HL-60/S4 treated with retinoic acid at 250 ng/mL for 4 days and 3 days (cell line): ENCODE measurements at regions not wholly inside any gene's neighbourhood (a gene's known extent, or its start where the extent isn't known, plus 50 kb on each side); places are given as distances from the start of the nearest gene placed in this dataset.
"Not testable (repeated sequence)": the region's sequence is repeated elsewhere in the genome, so short reads cannot be mapped to it uniquely, and the experiment has no call there.

Source experiments
- in situ Hi-C: fragments of 300-500 bp; cut with MboI; formaldehyde crosslinking; loops from 2 replicates; pipeline ENCODE4 v1.7.0; 2022; ENCODE audit warnings: low sequenced_read_pairs

GRCh38 chr22:19599626-19600243, 75.5 kb upstream of the CLDN5 start:
- in situ Hi-C loops, result no loop called here

DNA sequence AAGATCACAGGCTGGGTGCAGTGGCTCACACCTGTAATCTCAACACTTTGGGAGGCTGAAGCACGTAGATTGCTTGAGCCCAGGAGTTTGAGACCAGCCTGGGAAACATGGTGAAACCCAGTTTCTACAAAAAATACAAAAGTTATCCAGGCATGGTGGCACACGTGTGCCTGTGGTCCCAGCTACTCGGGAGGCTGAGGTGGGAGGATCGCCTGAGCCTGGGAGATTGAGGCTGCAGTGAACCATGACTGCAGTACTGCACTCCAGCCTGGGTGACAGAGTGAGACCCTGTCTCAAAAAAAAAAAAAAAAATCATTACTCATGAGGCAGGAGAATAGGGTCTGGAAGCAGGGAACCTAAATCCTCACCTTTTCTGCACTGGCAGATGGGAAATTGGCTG, 79.1 kb upstream of the CLDN5 start:
- in situ Hi-C loops, result not testable (repeated sequence)

DNA sequence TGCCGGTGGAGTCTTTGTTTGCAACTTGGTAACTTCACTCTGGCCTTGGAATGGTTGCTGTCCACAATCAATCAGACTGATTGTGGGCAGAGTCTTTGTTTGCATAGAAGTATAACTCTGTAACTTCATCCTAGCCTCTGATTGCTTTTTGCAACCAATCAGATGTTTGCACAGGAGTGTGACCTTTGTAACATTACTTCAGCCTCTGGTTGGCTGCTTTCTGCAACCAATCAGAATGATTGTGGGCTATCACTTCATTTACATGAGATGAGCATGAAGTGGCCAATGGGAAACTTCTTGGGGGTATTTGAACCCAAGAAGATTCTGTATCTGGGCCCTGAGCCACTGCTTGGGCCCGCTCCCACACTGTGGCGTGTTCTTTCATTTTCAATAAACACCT, 79.6 kb upstream of the CLDN5 start:
- in situ Hi-C loops, result no loop called here

DNA sequence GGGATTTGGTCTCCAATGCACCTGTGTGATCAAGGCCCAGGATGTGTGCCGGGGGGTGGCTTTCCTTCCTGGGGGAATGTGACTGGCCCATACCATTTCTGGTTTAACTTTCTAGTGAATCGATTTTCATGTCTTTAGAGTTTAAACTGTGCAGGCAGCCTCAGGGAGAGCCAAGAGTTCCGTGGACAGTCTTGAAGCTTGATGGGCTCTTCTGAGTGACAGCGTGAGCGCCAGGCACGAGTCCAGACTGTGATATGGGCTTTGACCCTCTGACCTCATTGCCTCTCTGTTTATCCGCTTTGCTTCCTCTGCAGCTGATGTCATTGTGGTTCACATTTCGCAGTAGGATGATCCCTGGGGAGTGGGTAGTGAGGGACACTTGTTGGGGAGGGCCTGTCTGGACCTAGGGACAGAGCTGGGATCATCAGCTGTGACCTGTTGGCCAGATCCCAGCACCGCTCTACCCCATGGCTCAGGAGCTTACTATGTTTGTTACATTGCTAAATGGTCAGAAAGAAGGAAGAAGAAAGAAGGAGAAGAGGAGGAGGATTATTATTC, 80.6 kb upstream of the CLDN5 start:
- in situ Hi-C loops, result no loop called here

DNA sequence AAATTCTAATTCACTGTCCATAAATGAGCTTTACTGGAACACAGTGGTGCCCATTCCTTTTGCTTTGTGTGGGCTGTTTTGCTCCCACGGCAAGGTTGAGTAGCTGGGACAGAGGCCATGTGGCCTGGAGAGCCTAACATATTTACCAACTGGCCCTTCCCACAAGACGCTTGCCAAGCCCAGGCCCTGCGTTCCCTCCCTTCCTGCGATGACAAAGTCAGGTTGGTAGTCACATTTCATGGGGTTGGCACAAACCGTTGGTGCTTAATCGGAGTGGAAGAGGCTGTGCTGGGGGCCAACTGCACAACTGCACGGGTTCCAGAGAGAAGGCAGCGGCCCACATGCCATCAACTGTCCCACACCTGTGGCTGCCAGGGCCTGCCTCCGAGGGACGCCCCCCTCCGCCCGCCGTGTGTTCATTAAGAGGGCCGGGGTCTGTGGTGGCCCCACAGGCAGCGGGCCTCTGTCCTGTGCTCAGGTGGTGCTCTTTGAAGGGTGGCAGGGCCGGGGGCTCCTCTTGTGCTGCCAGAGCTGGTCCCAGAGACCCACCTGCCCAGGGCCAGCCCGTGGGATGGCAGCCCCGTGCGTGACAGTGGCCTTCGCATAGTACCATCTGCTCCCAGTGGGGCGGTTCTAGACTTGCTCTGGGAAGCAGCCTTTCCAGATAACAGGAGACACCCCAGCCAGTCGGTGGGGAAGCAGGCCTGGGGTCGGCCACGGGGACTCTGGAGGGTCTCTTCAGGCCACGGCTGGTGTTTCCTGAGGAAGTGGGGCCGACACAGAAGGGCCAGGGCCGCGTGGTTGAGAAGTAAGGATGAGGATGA, 81.5 kb upstream of the CLDN5 start:
- in situ Hi-C loops, result no loop called here

DNA sequence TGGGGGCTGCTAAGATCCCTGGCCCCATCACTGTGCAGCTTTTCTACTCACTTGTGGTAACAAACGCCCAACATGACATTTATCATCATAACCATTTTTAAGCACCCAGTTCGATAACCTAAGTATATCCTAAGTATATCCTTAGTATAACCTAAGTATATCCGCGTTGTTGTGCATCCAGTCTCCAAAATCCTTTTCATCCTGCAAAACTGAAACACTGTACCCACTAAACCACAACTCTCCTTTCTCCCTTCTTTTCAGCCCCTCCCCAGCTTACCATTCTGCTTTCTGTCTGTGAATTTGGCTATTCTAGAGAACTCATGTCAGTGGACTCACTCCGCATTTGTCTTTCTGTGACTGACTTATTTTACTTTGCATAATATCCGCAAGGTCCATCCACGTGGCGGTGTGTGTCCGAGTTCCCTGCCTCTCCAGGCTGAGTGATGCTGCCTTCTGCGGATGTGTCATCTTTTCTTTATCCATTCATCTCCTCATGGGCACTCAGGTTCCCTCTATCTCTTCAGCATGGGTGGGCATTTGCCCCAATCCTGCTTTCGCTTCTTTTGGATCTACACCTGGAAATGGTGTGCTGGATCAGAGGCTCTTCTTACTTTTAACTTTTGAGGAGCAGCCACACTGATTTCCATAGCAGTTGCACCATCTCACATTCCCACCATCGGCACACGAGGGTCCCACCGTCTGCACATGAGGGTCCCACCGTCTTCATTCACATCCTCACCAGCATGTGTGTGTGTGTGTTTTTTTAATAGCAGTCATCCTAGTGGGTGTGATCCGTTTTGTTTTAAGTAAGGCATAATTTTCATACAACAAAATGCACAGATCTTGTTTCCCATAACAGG, 82.4 kb upstream of the CLDN5 start:
- in situ Hi-C loops, result no loop called here

- in situ Hi-C loops, result no loop called here
Observed at GRCh38 chr22:19607192-19608002, 83.2 kb upstream of the CLDN5 start.

DNA sequence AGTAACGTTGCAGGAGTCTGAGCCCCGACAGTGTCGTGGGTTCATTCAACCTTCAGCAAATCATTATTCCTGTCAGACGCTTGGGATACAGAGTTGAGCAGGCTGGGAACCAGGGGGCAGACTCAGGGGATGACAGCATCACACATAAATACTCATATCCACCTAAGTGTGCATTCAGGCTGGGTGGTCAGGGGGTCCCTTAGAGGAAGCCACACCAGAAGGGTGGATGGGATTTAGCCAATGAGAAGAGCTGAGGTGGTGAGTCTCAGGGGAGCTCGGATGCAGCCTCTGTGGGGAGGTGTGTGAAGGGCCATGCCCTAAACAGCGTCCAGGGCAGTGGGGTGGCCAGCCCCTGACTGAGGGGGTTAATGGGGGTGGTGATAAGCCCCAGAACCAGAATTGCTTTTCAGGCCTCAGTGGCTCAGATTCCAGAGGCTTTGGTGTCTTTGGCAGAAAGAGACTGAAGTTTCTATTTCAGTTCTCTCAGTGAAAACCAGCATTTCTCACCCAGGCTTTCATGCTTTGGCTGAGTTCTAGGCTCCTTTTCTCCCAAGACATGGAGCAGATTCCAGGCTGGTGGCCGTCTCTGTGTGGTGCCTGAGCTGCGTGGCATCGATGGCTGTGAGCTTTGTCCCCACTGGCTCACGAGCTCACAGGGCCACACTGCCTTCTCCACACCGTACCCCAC, 83.9 kb upstream of the CLDN5 start:
- in situ Hi-C loops, result no loop called here

- in situ Hi-C loops, result not testable (repeated sequence)
Observed at GRCh38 chr22:19609753-19610152, 85.5 kb upstream of the CLDN5 start.

- in situ Hi-C loops, result no loop called here
Observed at GRCh38 chr22:19610518-19611253, 86.5 kb upstream of the CLDN5 start.

- in situ Hi-C loops, result no loop called here
Observed at GRCh38 chr22:19611590-19611989, 87.4 kb upstream of the CLDN5 start.

GRCh38 chr22:19612866-19613572, 88.8 kb upstream of the CLDN5 start:
- in situ Hi-C loops, result no loop called here

GRCh38 chr22:19614536-19614863, 90.3 kb upstream of the CLDN5 start:
- in situ Hi-C loops, result no loop called here

DNA sequence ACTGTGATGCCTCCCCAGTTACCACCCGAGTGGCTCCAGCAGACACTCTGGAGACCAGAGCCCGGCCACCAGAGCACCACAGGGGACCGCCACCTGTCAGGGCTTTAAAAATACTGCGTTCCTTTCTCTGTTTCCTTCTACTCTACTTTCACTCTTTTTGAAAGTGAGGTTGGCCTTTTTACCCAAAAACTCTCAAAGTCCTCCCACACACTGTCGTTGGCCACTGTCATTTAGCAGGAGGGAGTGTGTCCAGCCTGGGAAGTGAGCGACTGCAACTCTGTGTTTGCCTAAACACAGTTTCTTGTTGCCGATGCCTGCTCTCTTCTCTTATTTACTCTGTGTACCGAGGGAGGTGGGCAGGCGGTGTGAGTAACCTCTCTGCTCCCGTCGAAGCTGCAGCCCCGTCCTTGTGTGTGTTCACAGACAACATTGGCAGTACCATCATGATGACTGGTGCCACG, 90.8 kb upstream of the CLDN5 start:
- in situ Hi-C loops, result no loop called here

DNA sequence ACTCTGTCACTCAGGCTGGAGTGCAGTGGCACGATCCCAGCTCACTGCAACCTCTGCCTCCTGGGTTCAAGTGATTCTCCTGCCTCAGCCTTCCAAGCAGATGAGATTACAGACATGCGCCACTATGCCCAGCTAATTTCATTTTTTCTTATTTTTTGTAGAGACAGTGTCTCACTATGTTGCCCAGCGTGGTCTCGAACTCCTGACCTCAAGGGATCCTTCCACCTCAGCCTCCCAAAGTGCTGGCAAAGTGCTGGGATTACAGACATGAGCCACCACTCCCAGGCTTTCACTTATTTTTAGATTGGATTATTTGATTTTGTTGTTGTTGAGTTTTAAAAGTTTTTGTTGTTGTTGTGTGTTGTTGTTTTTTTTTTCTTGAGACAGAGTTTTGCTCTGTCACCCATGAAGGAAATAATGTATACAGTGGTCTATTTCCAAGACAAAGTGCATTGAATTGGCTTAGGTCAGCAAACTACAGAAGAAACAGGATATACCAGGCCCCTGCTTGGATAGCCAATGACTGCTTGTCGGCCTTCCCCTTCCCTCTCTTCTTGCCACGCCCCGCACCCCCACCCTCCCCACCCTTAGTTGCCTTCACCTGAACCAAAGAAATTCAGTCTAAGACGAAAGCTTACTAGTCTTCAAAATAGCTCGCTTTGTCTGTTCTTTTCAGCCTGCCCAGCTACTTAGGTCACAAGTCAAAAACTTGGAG, 91.8 kb upstream of the CLDN5 start:
- in situ Hi-C loops, result no loop called here

DNA sequence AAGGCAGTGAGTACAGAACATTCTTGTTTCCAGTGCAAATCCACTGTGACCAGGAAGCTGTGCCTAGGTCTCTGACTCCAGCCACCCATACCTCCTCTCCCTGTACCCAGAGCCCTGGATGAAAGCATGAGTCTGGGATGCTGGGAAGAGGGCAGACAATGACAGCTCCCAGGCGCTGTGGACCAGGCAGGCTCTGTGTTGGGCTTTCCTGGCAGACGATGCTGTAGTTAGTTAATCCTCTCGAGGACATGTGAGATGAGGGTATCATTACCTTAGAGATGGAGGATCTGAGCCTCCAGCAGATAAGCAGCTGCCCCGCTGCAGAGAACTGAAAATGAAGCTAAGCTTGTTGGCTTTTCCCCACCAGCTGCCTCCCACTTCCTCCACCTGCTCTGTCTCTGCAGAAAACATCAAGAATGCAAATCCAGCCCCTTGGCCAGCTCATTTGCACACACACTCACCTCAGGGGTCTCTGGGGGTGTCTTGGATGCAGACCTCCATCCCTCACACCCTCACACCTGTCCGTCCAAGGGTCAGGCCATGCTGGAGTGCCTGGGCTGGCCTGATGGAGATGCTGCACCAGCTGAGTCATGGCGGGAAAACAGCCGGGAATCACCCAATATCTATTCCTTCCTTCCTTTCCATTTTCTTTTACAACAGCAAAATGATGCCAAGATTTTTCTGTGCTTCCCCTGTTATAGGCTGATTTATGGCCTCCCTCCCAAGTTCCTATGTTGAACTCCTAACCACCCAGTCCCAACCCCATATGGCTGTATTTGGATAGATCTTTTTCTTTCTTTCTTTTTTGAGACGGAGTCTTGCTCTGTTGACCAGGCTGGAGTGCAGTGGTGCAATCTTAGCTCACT, 94.9 kb upstream of the SEPTIN5 start:
- in situ Hi-C loops, result no loop called here

GRCh38 chr22:19620742-19621371, 93.4 kb upstream of the SEPTIN5 start:
- in situ Hi-C loops, result no loop called here
